Fibroblast of skin of right quadriceps (primary cell): ENCODE measurements at regions not wholly inside any gene's neighbourhood (a gene's known extent, or its start where the extent isn't known, plus 50 kb on each side); places are given as distances from the start of the nearest gene placed in this dataset.
A peak's percentile ranks its signal among the peaks of the same experiment; 100 is the strongest.

Experiments used
- DNase-seq: peaks from one replicate; pipeline ENCODE4 v3.0.0-alpha.2; 2013

DNA sequence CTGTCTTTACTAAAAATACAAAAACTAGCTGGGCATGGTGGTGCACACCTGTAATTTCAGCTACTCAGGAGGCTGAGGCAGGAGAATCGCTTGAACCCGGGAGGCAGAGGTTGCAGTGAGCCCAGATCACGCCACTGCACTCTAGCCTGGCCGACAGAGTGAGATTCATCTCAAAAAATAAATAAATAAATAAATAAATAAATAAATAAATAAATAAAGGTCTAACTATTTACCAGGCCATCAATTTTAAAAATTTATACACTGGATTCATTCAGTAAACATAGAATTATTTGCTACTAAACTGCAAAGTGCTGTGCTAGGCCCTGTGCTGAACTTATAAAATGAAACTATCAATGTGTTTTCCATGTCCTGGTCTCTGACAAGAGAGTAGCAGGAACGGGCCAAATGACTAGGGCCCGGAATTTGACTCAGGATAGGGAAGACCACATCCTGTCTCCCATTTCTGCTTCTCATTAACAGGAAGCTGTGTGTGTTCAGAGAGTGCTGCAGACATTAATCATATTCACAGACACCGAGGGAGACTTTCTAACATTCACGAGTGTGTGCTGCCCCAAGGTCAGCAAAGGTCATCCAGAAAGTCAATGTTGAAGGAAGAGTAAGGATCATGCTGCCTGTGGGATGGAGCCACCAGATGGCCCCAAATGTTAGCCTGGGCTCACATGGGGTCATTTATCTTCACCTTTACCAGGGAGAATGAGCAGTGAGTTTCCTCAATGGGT is 95.8 kb downstream of the SPP2 start:
- peak; percentile 94 for DNase-seq

DNA sequence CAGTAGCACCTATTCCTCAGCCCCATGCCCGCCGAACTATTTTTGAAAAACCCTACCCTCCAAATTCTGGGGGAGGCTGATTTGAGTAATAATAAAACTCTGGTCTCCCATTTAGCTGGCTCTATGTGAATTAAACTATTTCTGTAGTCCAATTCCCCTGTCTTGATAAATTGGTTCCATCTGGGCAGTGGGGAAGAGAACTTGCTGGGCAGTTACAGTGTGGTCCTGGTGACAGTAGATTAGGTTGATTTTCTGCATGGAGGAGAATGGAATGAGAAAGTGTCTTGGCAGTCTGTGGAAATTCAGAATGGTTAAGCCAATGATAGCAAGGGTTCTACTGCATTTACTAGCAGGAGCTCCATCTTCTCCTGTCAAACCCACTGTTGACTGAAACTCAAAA is 95.0 kb downstream of the SPP2 start:
- DNase-seq: peak; percentile 23

DNA sequence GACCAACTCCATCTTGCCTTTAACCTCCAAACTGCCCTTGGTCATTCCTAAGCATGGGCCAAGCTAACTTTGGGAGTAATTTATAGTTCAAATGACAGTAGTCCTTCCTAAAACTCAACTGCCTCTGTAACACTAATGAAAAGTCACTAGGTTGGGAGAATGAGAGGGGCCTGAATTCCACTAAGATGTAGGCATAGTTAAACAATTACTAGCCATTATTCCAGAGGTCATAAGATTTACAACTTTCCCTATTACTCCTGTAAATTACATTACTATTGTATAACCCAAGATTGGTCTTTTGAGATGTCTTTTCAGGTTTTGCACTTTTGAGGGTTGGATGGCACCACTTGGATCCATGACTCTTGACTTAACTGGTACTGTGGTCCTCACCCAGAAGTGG is 94.6 kb downstream of the SPP2 start:
- DNase-seq: no peak

DNA sequence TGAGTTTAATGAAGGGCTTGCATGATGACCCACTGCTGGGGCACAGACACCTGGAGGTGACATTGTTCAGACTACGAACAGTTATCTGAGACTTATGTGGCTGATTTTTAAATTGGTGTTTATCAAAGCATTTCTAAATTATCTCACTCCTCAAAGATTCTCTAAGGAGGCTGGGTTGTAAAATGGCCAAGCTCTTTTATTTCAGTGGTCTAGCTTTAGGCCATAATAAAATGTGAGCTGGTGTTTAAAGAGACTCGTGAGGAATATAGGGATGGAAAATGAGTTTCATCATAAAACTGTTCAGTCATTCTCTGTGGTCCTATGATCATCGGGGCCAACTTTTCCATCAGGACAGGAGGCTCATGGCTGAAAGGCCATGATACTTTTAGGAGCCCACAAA is 93.4 kb downstream of the SPP2 start:
- DNase-seq: no peak

DNA sequence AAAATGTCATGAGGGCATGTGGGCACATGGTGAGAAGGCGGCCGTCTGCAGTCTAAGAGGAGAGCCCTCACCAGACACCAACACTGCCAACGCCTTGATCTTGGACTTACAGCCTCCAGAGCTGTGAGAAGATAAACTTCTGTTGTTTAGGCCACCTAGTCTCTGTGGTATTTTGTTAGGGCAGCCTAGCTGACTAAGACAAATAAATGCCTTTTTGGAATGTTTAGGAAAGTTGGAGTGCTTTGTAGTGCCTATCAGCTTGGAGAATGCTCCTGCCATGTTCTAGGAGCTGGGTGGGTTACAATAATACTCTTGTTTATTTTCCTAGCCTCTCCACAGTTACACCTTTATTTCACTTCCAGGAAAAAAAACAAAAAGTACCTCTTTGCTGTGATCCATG is 92.0 kb downstream of the SPP2 start:
- DNase-seq: peak; percentile 17

DNA sequence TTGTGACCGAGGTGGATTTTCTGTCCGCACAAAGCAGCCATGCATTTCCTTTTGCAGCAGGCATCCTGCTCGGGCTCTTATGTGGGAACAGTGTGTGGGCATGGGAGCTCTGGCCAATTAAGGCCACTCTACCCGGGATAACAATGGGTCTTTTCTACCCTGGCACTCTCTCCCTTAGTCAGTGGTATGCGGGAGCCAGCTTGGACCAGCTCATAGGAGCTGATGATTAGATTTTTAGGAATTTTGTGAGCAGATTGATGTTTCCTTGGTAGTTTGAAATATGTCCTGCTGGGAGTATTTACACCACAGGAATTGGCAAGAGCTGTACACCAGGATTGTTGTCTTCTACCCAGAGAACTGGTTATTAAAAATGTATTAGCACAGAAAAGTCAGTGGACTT is 89.3 kb downstream of the SPP2 start:
- DNase-seq: peak; percentile 14

DNA sequence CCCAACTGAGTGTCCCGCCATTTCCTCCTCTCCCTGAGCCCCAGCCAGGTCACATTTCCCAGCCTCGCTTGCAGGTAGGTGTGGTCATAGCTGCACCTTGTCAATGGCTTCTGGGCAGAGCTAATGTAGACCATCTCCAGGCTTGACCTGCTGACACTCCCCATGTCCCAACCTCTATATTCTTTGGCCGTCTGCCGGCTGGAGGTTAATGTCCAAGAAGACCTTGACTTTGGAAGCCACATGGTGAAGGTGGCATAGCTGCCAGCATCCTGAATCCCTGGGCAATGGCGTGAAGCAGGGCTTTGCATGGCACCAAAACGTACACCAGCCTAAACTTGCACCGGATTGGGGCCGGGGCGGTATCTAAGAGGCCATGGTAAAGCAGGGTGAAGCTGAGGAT is 88.3 kb downstream of the SPP2 start:
- DNase-seq: no peak

DNA sequence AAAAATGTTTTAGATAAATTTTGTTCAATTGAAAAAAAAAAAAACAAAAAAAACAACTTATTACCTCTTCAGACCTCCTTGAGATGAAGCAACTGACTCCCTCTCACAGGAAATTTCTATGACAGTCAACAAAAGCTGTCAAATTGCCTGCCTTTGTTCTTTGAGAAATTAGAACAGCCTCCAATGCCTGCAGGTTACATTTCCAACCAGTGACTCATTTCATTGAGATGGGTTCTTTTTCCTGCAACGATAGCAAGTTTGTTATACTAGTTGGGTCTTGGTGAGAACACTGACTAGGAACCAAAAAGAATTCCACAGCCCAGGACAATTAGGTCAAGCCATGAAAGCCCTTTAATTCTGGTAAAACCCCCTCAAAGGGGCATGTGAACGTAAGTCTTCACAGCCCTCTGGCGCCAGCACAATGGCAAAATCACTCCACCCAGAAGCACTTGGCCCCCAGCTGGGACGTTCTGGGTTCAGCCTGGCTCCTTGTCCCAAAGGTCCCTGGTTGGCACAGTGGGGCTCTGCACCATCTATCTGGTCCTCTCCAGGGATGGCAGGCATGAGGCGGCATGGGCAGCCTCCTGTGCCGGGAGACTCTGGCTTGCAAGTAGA is 87.0 kb downstream of the SPP2 start:
- DNase-seq: peak; percentile 51

DNA sequence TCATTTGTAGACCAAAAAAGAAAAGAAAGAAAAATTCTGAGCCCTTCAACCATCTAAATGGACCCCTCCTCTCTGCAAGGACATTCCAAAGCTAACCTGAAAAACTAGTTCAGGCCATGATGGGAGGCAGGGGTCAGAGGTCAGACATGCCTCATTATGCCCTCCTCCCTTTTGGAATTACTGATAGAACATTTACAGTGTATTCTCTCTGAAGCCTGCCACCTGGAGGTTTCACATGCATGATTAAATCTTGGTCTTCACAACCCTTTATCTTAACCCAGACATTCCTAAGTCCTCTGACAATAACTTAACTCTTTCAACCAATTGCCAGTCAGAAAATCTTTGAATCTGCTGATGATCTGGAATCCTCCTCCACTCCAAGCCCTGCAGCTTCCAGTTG is 86.0 kb downstream of the SPP2 start:
- no peak for DNase-seq

DNA sequence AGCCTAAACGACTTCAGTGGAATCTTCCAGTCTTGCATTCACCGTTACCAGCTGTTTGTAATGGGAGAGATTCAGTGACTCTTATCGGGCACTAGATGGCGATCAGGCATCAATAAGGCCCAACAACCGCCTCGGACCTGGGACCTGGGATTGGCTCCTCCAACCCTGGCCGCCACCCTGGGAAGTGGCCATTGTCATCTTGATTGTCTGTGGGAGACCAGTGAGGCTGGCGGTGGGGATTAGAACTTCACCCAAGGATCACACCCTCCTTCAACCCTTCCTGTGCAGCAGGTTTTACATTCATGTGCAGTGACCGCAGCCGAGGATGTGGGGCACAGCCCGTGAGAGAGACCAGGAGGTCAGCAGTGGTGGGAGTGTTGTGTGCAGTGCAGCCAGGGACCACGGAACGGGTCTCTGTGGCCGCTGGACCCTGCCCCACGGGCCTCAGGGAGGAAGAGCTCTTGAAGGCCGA is 85.3 kb downstream of the SPP2 start:
- peak; percentile 78 for DNase-seq

DNA sequence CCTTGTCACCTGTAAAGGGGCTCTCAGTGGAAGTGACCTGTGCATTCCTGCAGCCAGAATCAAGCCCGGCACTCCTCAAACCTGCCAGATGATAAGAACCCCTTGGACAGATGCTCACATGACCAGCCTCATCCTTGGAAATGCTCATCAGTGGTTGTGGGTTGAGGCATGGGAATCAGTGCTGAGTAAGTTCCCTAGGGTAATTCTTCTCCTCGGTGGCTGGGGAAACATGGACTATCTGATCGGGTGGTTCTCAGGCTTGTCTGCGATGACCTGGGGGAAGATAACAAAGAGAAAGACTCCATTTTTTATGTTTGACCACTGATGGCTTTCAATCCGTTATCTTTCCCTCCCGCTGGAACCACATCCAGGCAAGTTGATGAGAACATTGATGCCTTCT is 84.0 kb downstream of the SPP2 start:
- no peak for DNase-seq

DNA sequence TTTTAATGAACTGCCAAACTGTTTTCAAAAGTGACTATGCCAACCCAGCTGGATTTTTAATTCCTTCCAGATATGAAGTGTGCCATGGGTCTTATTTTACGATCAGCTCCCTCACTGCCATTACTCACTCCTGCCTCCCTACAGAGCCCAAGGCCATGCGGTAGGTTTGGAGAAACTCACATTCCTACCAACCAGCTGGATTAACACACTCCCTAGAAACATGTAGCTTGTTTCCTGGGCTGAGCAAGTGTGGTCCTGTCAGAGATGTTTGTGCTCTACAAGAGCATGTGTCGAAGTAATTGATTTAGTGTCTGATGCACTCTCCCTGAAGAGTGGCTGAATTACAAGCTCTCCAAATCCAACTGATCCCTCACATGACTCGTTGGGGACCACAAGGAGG is 82.5 kb downstream of the SPP2 start:
- DNase-seq: peak; percentile 92

DNA sequence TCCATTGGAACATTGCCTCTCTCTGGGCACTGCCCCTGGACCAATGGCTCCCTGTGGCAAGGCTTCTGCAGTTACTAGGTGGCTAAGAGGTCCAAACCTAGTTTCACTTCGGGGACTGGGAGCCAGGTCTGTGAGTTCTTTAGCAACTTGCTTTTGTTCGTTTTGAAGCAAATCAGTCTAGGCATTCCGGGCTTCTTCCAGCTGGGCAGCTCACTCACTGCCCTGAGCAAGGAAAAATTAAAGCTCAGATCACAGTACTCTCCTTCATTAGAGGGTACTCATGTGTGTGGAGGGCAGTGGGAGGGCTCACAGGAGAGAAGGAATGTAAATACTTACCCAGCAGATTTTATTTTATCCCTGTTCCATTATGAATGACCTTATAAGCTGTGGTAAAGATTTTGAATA is 80.3 kb downstream of the SPP2 start:
- no peak for DNase-seq

DNA sequence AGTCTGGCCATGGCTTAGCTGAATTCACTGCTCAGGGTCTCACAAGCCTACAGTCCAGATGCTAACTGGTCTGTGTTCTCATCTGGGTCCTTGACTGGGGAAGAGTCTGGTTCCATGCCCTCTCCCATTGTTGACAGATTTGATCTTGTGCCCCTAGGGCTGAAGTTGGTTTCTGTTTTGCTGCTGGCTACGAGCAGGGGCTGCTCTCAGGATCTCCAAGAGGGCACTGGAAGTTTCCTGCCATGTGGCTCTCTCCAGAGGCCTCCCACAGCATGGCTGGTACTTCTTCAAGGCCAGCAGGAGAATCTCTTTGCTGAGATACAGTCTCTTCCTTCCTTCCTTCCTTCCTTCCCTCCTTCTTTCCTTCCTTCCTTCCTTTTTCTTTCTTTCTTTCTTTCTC is 78.1 kb downstream of the SPP2 start:
- no peak for DNase-seq
